ENCODE measurements at regions not wholly inside any gene's neighbourhood (a gene's known extent, or its start where the extent isn't known, plus 50 kb on each side); places are given as distances from the start of the nearest gene placed in this dataset.
A peak's percentile ranks its signal among the peaks of the same experiment; 100 is the strongest.

- Histone ChIP-seq H3K27me3 (no peaks in the 10 kb centered on the region), H3K4me1 (peaks cover 0 to 8% (median 0%) of the 10 kb centered on the region in 12 donors), H3K36me3 (no peaks in the 10 kb centered on the region), H3K27ac (peak overlapping the region in 4 of 12 donors; percentile 13 to 56 (median 44)), H3K9me3 (no peaks in the 10 kb centered on the region), H3K4me3 (no peak overlapping the region)
- no peak for TF ChIP-seq POLR2A (IDR thresholded peaks at IDR 0.05)
- TF ChIP-seq, protein P1, sequence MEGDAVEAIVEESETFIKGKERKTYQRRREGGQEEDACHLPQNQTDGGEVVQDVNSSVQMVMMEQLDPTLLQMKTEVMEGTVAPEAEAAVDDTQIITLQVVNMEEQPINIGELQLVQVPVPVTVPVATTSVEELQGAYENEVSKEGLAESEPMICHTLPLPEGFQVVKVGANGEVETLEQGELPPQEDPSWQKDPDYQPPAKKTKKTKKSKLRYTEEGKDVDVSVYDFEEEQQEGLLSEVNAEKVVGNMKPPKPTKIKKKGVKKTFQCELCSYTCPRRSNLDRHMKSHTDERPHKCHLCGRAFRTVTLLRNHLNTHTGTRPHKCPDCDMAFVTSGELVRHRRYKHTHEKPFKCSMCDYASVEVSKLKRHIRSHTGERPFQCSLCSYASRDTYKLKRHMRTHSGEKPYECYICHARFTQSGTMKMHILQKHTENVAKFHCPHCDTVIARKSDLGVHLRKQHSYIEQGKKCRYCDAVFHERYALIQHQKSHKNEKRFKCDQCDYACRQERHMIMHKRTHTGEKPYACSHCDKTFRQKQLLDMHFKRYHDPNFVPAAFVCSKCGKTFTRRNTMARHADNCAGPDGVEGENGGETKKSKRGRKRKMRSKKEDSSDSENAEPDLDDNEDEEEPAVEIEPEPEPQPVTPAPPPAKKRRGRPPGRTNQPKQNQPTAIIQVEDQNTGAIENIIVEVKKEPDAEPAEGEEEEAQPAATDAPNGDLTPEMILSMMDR (IDR thresholded peaks at IDR 0.05), result no peak
- intact Hi-C loops (cut with DNase I), result no loop called here
- ATAC-seq (peak in 1 of 4 donors; percentile 24), DNase-seq (no peak)
- 45 to 61% (median 56%) methylated on average over 2 of the region's 2 CpGs for WGBS, 4 donors
Observed at GRCh38 chr7:20270867-20271266, 53.7 kb upstream of the MACC1 start.

DNA sequence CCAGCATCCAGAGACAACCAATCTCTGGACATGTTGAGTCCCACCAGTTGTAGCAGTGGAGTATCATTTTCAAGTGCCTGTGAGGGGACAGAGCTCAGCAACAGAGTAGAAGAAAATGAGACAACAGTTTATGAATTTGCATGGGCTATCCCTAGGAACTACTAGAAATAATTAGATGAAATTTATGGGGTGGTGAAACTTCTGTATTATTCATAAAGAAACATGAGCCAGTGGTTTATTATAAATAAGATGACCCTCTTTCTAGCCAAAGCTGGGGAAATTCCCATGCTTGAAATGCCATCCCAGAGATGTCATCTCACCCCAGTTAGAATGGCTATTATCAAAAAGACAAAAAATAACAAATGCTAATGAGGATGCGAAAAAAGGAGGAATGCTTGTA, 55.1 kb upstream of the ITGB8 start:
- H3K27me3 ChIP-seq, result no peaks in the 10 kb centered on the region
- intact Hi-C loops (cut with DNase I), result no loop called here
- 94 to 100% (median 97%) methylated on average over 1 of the region's 1 CpG for WGBS, 4 donors
- DNase-seq (no peak), ATAC-seq (no peak)
- no peaks in the 10 kb centered on the region for H3K9me3 ChIP-seq
- no peak for TF ChIP-seq POLR2A (IDR thresholded peaks at IDR 0.05)
- TF ChIP-seq, protein P1 (IDR thresholded peaks at IDR 0.05), result no peak
- no peak overlapping the region for H3K27ac ChIP-seq
- no peaks in the 10 kb centered on the region for H3K36me3 ChIP-seq
- H3K4me1 ChIP-seq, result peaks cover 0 to 6% (median 0%) of the 10 kb centered on the region in 12 donors
- H3K4me3 ChIP-seq, result no peak overlapping the region

- 83 to 97% (median 92%) methylated on average over 2 of the region's 2 CpGs for WGBS, 4 donors
- Histone ChIP-seq H3K27ac (no peak overlapping the region), H3K9me3 (no peaks in the 10 kb centered on the region), H3K36me3 (no peaks in the 10 kb centered on the region), H3K4me3 (no peak overlapping the region), H3K27me3 (no peaks in the 10 kb centered on the region), H3K4me1 (no peaks in the 10 kb centered on the region)
- TF ChIP-seq, protein P1 (IDR thresholded peaks at IDR 0.05), result no peak
- no peak for TF ChIP-seq POLR2A (IDR thresholded peaks at IDR 0.05)
- DNase-seq (no peak), ATAC-seq (no peak)
- intact Hi-C loops (cut with DNase I), result no loop called here
Observed at GRCh38 chr7:20276705-20277472, 53.8 kb upstream of the ITGB8 start.

DNA sequence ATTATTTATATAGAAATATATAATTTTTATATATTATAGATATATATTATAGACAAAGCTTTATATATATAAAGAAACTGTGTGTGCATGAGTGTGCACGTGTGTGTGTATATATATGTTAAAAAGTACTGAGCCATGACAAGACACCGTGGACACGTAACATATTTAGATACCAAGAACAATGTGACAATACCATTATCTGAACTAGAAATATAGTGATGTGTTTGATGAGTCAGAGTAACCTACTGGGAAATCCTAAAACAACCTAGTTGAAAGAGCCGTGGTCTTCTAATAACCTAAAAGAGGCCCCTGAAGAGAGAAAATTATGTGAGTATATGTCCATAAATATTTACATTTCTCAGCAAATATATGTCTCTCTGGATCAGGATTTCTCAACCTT, 50.7 kb upstream of the ITGB8 start:
- intact Hi-C loops (cut with DNase I), result no loop called here
- ATAC-seq (no peak), DNase-seq (no peak)
- Histone ChIP-seq H3K27me3 (no peaks in the 10 kb centered on the region), H3K4me3 (no peak overlapping the region), H3K36me3 (no peaks in the 10 kb centered on the region), H3K27ac (no peak overlapping the region), H3K4me1 (no peaks in the 10 kb centered on the region), H3K9me3 (no peaks in the 10 kb centered on the region)
- TF ChIP-seq, protein P1 (IDR thresholded peaks at IDR 0.05), result no peak
- no peak for TF ChIP-seq POLR2A (IDR thresholded peaks at IDR 0.05)
- 88 to 92% (median 90%) methylated on average over 4 of the region's 4 CpGs for WGBS, 4 donors
